Neural cell (in vitro differentiated cells): ENCODE measurements at regions not wholly inside any gene's neighbourhood (a gene's known extent, or its start where the extent isn't known, plus 50 kb on each side); places are given as distances from the start of the nearest gene placed in this dataset.
A peak's percentile ranks its signal among the peaks of the same experiment; 100 is the strongest.

Experiments used
- H2AFZ ChIP-seq: fragments of 200-600, 300-800 bp; sonication (generic), shearing (Covaris generic); 2 replicates; pipeline ENCODE4 v1.6.0; 2014; ENCODE audit warnings: low read depth, mild to moderate bottlenecking, antibody characterized with exemption, low read length, moderate library complexity
- H3F3A ChIP-seq: fragments of 200-600 bp; shearing (Covaris generic); 2 replicates; pipeline ENCODE4 v1.6.1; 2016; ENCODE audit warnings: mild to moderate bottlenecking, moderate library complexity, mixed read lengths, antibody characterized with exemption, low read length; ENCODE audit not compliant: insufficient read depth, poor library complexity, severe bottlenecking
- H3K27ac ChIP-seq: fragments of 200-600, 300-800 bp; sonication (generic), shearing (Covaris generic); 2 replicates; pipeline ENCODE4 v1.5.1; 2014; ENCODE audit warnings: mild to moderate bottlenecking, low read length, moderate library complexity
- H3K27me3 ChIP-seq: fragments of 300-800, 200-600 bp; sonication (generic), shearing (Covaris generic); 2 replicates; pipeline ENCODE4 v1.6.0; 2014; ENCODE audit warnings: mild to moderate bottlenecking, low read depth, low read length, moderate library complexity; ENCODE audit not compliant: insufficient read depth
- H3K36me3 ChIP-seq: fragments of 300-800, 200-600 bp; sonication (generic), shearing (Covaris generic); 2 replicates; pipeline ENCODE4 v1.5.1; 2014; ENCODE audit warnings: mild to moderate bottlenecking, antibody characterized with exemption, low read length, moderate library complexity; ENCODE audit not compliant: insufficient read depth
- H3K4me2 ChIP-seq: fragments of 300-800, 200-600 bp; sonication (generic), shearing (Covaris generic); 2 replicates; pipeline ENCODE4 v1.6.0; 2014; ENCODE audit warnings: mild to moderate bottlenecking, low read length
- H3K4me3 ChIP-seq: fragments of 300-800, 200-600 bp; sonication (generic), shearing (Covaris generic); 2 replicates; pipeline ENCODE4 v1.5.1; 2014; ENCODE audit warnings: mild to moderate bottlenecking, low read length, moderate library complexity
- H3K79me2 ChIP-seq: fragments of 200-600 bp; shearing (Covaris generic); replicated peaks from 2 replicates; pipeline ENCODE4 v1.6.0; 2014; ENCODE audit warnings: mild to moderate bottlenecking, low read length, moderate library complexity; ENCODE audit not compliant: insufficient read depth
- H3K9ac ChIP-seq: fragments of 300-800, 200-600 bp; sonication (generic), shearing (Covaris generic); 2 replicates; pipeline ENCODE4 v1.6.1; 2016; ENCODE audit warnings: mild to moderate bottlenecking, low read length, mixed read lengths
- H3K9me2 ChIP-seq: fragments of 200-600 bp; shearing (Covaris generic); 2 replicates; pipeline ENCODE4 v1.6.1; 2016; ENCODE audit warnings: mild to moderate bottlenecking, low read length, mixed read lengths; ENCODE audit not compliant: insufficient read depth
- H3K9me3 ChIP-seq: fragments of 200-600, 300-800 bp; sonication (generic), shearing (Covaris generic); 2 replicates; pipeline ENCODE4 v1.6.1; 2016; ENCODE audit warnings: mild to moderate bottlenecking, mixed run types, low read length, moderate library complexity, mixed read lengths
- H4K20me1 ChIP-seq: fragments of 200-600 bp; shearing (Covaris generic); 2 replicates; pipeline ENCODE4 v1.6.1; 2016; ENCODE audit warnings: mild to moderate bottlenecking, mixed run types; ENCODE audit not compliant: insufficient read depth
- EP300 ChIP-seq: fragments of 450-650 bp; conservative IDR thresholded peaks from 2 replicates; pipeline ENCODE4 v1.6.1; 2014; ENCODE audit warnings: antibody characterized with exemption, mild to moderate bottlenecking, moderate library complexity; ENCODE audit not compliant: poor library complexity, severe bottlenecking
- EZH2 ChIP-seq: fragments of 200-600, 300-800 bp; shearing (Covaris generic), sonication (generic); IDR thresholded peaks from 2 replicates; pipeline ENCODE4 v1.6.1; 2014; ENCODE audit warnings: antibody characterized with exemption, low read length, borderline replicate concordance, mild to moderate bottlenecking; ENCODE audit not compliant: insufficient read depth, poor library complexity, severe bottlenecking
- MXI1 ChIP-seq: fragments of 450-650 bp; conservative IDR thresholded peaks from 2 replicates; pipeline ENCODE4 v1.6.1; 2014; ENCODE audit warnings: antibody characterized with exemption, mild to moderate bottlenecking; ENCODE audit not compliant: poor library complexity, severe bottlenecking
- POLR2AphosphoS5 ChIP-seq: IDR thresholded peaks from 2 replicates; pipeline ENCODE4 v1.6.1; 2012
- RAD21 ChIP-seq: fragments of 450-650 bp; conservative IDR thresholded peaks from 2 replicates; pipeline ENCODE4 v1.6.1; 2014; ENCODE audit warnings: antibody characterized with exemption, mild to moderate bottlenecking, moderate library complexity
- REST ChIP-seq: IDR thresholded peaks from 2 replicates; pipeline ENCODE4 v1.6.1; 2012; ENCODE audit warnings: borderline replicate concordance
- SMC3 ChIP-seq: fragments of 450-650 bp; conservative IDR thresholded peaks from 2 replicates; pipeline ENCODE4 v1.6.1; 2014; ENCODE audit warnings: antibody characterized with exemption, mild to moderate bottlenecking, moderate library complexity; ENCODE audit not compliant: poor library complexity
- TAF1 ChIP-seq: IDR thresholded peaks from 2 replicates; pipeline ENCODE4 v1.6.1; 2012; ENCODE audit warnings: low read depth
- TF ChIP-seq, protein P1 (sequence below): fragments of 450-650 bp; IDR thresholded peaks from 2 replicates; pipeline ENCODE4 v1.5.1; 2014; ENCODE audit warnings: antibody characterized with exemption, mild to moderate bottlenecking, moderate library complexity; ENCODE audit not compliant: poor library complexity, severe bottlenecking

DNA sequence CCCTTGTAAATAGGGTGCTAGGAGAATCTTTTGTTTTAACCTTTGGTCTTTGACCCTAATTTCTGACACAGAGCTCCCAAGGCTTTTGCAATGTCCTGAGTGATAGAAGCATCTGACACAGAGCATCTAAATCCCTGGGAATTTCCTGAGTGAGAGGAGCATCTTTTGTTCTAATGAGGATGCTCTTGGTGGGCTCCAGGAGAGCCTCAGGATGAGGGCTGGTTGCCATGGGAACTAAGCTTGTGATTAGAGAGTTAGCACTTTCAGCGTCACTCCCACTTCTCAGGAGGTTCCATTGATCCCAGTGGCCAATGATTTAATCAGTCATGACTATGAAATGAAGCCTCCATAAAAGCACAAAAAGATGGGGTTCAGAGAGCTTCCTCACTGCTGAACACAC is 264.8 kb downstream of the KIF20B start:
- H3K9me3 ChIP-seq: no peaks in the 10 kb centered on the region

GRCh38 chr10:89973326-89973725 is 271.9 kb downstream of the KIF20B start:
- Histone ChIP-seq H3K36me3 (no peaks in the 10 kb centered on the region), H3K9me2 (no peaks in the 10 kb centered on the region), H3K4me2 (no peak overlapping the region), H3K9ac (no peak overlapping the region), H3K27me3 (no peaks in the 10 kb centered on the region), H3F3A (no peaks in the 10 kb centered on the region), H3K4me3 (no peak overlapping the region), H3K27ac (no peak overlapping the region), H3K79me2 (no peaks in the 10 kb centered on the region), H4K20me1 (no peaks in the 10 kb centered on the region), H2AFZ (no peak overlapping the region), H3K9me3 (no peaks in the 10 kb centered on the region)
- TF ChIP-seq RAD21 (no peak), REST (no peak), POLR2AphosphoS5 (no peak), SMC3 (no peak), EP300 (no peak), MXI1 (no peak)
- TF ChIP-seq, protein P1, sequence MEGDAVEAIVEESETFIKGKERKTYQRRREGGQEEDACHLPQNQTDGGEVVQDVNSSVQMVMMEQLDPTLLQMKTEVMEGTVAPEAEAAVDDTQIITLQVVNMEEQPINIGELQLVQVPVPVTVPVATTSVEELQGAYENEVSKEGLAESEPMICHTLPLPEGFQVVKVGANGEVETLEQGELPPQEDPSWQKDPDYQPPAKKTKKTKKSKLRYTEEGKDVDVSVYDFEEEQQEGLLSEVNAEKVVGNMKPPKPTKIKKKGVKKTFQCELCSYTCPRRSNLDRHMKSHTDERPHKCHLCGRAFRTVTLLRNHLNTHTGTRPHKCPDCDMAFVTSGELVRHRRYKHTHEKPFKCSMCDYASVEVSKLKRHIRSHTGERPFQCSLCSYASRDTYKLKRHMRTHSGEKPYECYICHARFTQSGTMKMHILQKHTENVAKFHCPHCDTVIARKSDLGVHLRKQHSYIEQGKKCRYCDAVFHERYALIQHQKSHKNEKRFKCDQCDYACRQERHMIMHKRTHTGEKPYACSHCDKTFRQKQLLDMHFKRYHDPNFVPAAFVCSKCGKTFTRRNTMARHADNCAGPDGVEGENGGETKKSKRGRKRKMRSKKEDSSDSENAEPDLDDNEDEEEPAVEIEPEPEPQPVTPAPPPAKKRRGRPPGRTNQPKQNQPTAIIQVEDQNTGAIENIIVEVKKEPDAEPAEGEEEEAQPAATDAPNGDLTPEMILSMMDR: no peak

More for the DNA sequence above, 264.8 kb downstream of the KIF20B start:
- Histone ChIP-seq H2AFZ (peak overlapping the region; percentile 36), H3K4me2 (no peak overlapping the region), H3K79me2 (no peaks in the 10 kb centered on the region), H3K36me3 (no peaks in the 10 kb centered on the region), H3K27ac (peak overlapping the region; percentile 58), H3K9me2 (no peaks in the 10 kb centered on the region), H3F3A (no peaks in the 10 kb centered on the region), H4K20me1 (no peaks in the 10 kb centered on the region), H3K4me3 (peak overlapping the region; percentile 20), H3K27me3 (no peaks in the 10 kb centered on the region), H3K9ac (no peak overlapping the region)
- TF ChIP-seq EZH2 (no peak), REST (peak; percentile 80), RAD21 (no peak), TAF1 (no peak), MXI1 (no peak), POLR2AphosphoS5 (peak; percentile 20), EP300 (peak; percentile 35), SMC3 (no peak)
- TF ChIP-seq, protein P1: no peak
